ENCODE measurements at regions not wholly inside any gene's neighbourhood (a gene's known extent, or its start where the extent isn't known, plus 50 kb on each side); places are given as distances from the start of the nearest gene placed in this dataset.

DNA sequence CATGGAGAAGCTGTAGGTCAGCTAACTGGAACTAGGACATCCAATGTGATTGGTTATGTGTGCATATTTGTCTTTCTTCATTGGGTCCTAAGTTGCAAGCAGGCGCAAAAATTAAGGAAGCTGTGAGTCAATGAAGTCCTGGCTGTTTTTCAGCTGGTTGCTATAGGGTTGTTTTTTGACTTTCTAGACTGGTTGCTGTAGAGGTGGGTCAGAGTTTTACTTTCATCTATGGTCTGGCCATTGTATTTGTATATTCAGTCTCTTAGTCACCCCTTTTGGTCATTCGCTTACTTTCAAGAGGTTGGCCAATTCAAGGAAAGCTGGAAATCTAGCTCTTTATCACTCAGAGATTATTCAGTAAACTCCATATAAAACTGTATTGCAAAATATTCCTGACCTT is 62.0 kb upstream of the AMZ2 start:
- no peak for DNase-seq

DNA sequence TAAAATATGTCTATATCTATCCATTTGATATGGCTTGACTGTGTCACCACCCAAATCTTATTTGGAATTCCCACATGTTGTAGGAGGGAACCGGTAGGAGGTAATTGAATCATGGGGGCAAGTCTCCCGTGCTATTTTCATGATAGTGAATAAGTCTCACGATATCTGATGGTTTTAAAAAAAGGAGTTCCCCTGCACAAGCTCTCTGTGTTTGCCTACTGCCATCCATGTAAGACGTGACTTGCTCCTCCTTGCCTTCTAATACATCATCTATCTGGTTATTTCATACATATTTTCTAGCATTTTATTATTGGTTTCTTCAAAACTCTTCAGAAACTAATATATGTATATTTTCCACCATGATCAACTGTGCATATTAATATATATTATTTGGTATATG is 57.3 kb upstream of the AMZ2 start:
- no peak for DNase-seq

DNA sequence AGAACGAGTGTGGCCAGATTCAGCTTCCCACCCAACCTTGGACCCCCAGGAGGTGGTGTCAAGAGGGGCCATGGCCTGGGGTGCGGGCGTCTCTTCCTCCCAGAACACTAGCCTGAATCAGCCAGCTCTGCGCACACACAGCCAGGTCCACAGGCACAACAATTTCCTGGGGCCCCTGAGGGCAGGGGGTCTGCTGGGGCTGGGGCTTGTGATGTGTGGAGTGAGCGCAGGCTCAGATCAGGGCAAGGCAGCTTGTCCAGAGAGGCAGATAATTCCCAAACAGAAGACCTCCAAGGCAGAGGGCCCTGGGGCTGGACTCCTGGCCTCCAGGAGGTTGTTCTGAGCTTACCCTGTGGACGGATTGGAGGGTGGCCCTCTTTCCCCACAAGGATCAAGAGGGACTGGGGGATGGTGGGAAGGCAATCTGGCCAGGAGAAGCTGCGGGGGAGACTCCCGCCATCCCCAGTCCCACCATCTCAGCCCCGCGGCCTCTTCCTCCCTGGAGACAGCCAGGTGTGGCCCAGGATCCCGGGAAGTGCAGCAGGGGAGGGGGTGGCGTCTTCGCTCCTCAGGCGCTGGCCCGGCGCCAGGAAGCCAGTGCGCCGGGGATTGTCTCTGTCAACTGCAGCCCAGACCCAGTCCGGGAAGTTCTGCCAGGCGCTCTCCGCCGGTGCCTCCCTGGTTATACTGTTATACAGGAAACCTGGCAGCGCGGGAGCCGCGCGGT is 52.0 kb upstream of the AMZ2 start:
- no peak for DNase-seq

DNA sequence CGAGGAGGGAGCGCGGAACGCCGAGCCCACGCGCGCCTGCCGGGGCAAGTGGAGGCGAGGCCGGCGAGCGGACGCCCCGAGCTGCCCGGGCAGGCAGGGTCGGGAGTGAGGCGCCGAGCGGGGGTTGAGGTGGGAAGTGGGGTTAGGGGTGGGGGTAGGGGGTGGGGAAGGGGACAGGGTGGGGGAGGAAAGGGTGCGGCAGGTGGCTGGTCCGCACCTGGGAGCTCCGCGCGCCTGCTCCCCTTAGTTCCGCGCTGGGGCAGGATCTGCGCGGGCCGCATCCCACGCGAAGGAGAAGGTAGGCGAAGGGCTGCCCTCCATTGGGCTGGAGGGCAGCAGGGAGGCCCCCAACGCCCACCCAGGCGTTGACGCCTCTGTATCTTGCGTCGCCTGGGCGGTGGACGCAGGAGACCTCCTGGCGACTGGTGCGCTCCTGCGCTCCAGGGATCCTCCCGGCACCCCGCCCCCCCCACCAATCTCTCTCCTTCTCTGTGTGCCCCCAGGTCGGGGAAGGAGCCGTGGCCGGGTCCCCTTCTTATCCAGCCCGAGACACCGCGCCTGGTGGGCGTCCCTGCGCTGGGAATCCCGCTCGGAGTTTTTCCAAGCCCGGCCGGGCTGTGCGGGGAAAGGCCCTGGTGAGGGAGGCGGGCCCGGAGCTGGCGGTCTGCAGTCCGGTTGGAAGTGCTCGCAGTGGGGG is 51.3 kb upstream of the AMZ2 start:
- DNase-seq: no peak

DNA sequence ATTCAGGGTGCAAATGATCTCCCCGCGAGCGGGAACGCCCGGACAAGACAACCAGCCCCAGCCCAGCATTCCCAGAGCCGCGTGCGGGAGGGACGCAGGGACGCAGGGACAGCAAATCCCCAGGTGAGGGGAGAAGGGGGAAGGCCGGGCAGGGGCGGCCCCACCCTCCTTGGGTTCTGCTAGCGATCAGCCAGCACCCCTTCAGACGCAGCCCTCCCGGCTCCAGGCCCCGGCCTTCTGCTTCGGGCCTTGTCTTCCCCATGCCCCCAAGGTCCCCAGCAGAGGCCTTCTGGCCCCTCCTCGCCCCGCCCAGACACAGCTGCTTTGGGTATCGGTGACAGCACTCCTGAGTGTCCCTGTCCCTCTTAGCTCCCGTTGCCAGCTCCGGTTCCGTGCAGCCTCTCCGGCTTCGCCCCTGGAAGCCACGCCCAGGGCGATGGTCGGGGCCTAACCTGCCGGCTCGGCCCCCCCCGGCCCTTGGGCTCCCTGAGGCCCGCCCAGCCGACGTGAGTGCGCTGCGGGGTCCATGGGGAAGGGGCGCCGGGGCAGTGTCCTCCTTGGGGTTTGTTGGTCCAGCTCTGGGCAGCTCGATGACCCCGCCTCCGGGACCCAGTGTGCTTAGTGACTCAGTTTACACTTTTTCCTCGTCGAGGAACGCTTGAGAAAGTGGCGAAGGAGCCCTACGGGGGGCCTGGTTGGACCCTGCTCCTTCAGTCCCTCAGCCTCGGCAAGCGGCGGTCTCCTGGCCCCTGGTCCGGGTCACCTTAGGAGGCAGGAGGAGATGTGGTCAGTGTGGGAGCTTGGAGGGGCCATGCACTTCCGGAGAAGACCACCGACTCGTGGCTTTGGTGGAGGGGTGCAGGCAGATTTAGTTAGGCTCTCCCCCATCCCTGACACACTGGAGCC is 50.5 kb upstream of the AMZ2 start:
- no peak for DNase-seq

DNA sequence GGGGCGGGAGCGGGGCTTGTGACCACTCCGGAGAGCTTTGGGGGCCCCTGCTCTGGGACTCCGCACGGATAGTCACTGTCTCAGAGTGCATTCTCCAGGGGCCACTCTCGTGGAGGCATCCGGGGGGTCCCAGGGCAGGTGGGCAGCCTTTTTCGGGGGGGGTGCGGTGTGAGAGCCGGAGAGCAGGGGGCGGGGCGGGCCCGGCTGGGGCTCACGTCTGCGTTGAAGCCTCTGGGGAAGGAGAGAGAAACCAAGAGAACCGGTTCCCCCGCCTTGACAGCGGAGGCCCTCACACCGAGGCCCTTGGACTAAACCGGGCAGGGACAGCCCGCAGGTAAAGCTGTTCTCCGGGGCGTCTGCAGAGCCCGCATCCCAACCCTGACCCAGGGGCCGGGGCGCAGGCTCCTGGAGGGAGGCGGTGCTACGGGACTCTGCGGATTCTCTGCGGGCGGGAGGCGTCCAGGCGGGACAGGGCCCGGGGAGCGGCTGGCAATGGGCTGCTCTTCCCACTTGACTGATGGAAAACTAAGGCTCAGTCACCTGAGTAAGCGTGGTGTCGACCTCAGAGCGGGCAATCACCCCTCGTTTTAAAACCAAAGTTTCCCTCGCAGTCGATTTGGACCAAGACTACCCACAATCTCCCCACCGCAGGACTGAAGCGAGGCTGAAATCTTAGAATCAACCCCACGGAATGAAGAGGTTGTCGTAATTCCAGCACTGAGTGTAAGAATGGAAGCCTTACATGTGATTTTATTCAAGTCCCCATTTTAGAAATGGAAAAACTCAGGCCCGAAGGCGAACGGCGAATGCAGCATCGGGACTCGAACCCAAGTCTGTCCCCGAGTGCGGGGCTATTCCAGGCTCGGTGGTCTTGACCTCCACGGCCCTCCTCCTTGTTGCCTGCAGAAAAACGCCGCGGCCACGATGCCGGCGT is 49.6 kb upstream of the AMZ2 start:
- no peak for DNase-seq
